Neuronal stem cell (in vitro differentiated cells): ENCODE measurements at regions not wholly inside any gene's neighbourhood (a gene's known extent, or its start where the extent isn't known, plus 50 kb on each side); places are given as distances from the start of the nearest gene placed in this dataset.

ENCODE experiments used
- DNase-seq: peaks from one replicate; pipeline ENCODE4 v3.0.0-alpha.2; 2013; ENCODE audit warnings: low spot score
- H2AFZ ChIP-seq: one replicate; pipeline ENCODE4 v1.6.1; 2013; ENCODE audit warnings: mild to moderate bottlenecking, low read length, inconsistent platforms
- H2AK5ac ChIP-seq: 2 replicates; pipeline ENCODE4 v1.6.1; 2013; ENCODE audit warnings: low read depth, mild to moderate bottlenecking, inconsistent platforms, low read length, moderate library complexity, mixed read lengths
- H2BK120ac ChIP-seq: 2 replicates; pipeline ENCODE4 v1.6.1; 2013; ENCODE audit warnings: low read depth, mild to moderate bottlenecking, inconsistent platforms, low read length, moderate library complexity, mixed read lengths
- H2BK12ac ChIP-seq: one replicate; pipeline ENCODE4 v1.6.1; 2013; ENCODE audit warnings: low read length, inconsistent platforms
- H2BK15ac ChIP-seq: 2 replicates; pipeline ENCODE4 v1.6.1; 2013; ENCODE audit warnings: mild to moderate bottlenecking, low read length, inconsistent platforms, mixed read lengths
- H2BK5ac ChIP-seq: one replicate; pipeline ENCODE4 v1.6.1; 2013; ENCODE audit warnings: inconsistent platforms, mild to moderate bottlenecking, low read length, moderate library complexity
- H3K14ac ChIP-seq: one replicate; pipeline ENCODE4 v1.6.1; 2013; ENCODE audit warnings: low read length, inconsistent platforms
- H3K18ac ChIP-seq: 2 replicates; pipeline ENCODE4 v1.6.1; 2013; ENCODE audit warnings: low read length, inconsistent platforms
- H3K23ac ChIP-seq: 2 replicates; pipeline ENCODE4 v1.6.1; 2013; ENCODE audit warnings: low read depth, mild to moderate bottlenecking, mixed read lengths, low read length, inconsistent platforms; ENCODE audit not compliant: poor library complexity
- H3K27ac ChIP-seq: replicated peaks from 3 replicates; pipeline ENCODE4 v1.5.1; 2013; ENCODE audit warnings: low read length, inconsistent platforms
- H3K27me3 ChIP-seq, 3 experiments: 2 replicates each; pipeline ENCODE4 v1.6.1; 2013; ENCODE audit warnings: low read length in 3 of 3, mild to moderate bottlenecking in 2 of 3, inconsistent platforms in 1 of 3, low read depth in 1 of 3, mixed read lengths in 1 of 3, moderate library complexity in 1 of 3; ENCODE audit not compliant: control insufficient read depth in 3 of 3, insufficient read depth in 3 of 3
- H3K36me3 ChIP-seq, 2 donors: replicated peaks in 1 of 2; 2 replicates each; pipeline ENCODE4 v1.6.1; 2013; ENCODE audit warnings: low read length in 2 of 2; ENCODE audit not compliant: control insufficient read depth in 2 of 2, insufficient read depth in 2 of 2
- H3K4ac ChIP-seq: 2 replicates; pipeline ENCODE4 v1.6.1; 2013; ENCODE audit warnings: inconsistent platforms, mild to moderate bottlenecking, low read length, moderate library complexity
- H3K4me1 ChIP-seq, 2 donors: 1 replicate in 1 of 2; 2 replicates in 1 of 2; pipeline ENCODE4 v1.6.1; 2013; ENCODE audit warnings: low read length in 2 of 2, low read depth in 1 of 2; ENCODE audit not compliant: control insufficient read depth in 2 of 2, insufficient read depth in 1 of 2
- H3K4me2 ChIP-seq: one replicate; pipeline ENCODE4 v1.6.1; 2013; ENCODE audit warnings: mild to moderate bottlenecking, low read length, inconsistent platforms; ENCODE audit not compliant: insufficient read depth, poor library complexity, severe bottlenecking
- H3K4me3 ChIP-seq, 2 donors: 2 replicates each; pipeline ENCODE4 v1.5.1; 2013; ENCODE audit warnings: low read length in 2 of 2, mild to moderate bottlenecking in 2 of 2, inconsistent platforms in 1 of 2, moderate library complexity in 1 of 2
- H3K79me1 ChIP-seq: one replicate; pipeline ENCODE4 v1.6.1; 2013; ENCODE audit warnings: low read depth, mild to moderate bottlenecking, inconsistent platforms, low read length, moderate library complexity
- H3K9ac ChIP-seq: one replicate; pipeline ENCODE4 v1.6.1; 2013; ENCODE audit warnings: mild to moderate bottlenecking, low read depth, low read length, inconsistent platforms; ENCODE audit not compliant: poor library complexity
- H3K9me3 ChIP-seq, 2 donors: replicated peaks in 1 of 2; 2 replicates each; pipeline versions ENCODE3 to v1.6.1; 2013; ENCODE audit warnings: low read length in 2 of 2, mild to moderate bottlenecking in 2 of 2, inconsistent platforms in 1 of 2, low read depth in 1 of 2, mixed read lengths in 1 of 2, moderate library complexity in 1 of 2; ENCODE audit not compliant: control insufficient read depth in 2 of 2, insufficient read depth in 1 of 2
- H4K8ac ChIP-seq: one replicate; pipeline ENCODE4 v1.6.1; 2013; ENCODE audit warnings: low read depth, mild to moderate bottlenecking, inconsistent platforms, low read length, moderate library complexity
- H4K91ac ChIP-seq: one replicate; pipeline ENCODE4 v1.6.1; 2013; ENCODE audit warnings: low read length, low read depth, mild to moderate bottlenecking, inconsistent platforms; ENCODE audit not compliant: poor library complexity
- WGBS, 2 donors: extraction: QIAGEN DNeasy Blood & Tissue Kit; methylation state at CpG; one replicate each; pipeline ENCODE4 v1.1.7; 2013; ENCODE audit warnings: missing lambda C conversion rate in 2 of 2, mixed read lengths in 1 of 2; ENCODE audit not compliant: insufficient read length in 2 of 2, insufficient replicate concordance in 1 of 2; ENCODE audit errors: extremely low coverage in 2 of 2; 5-methylcytosine and 5-hydroxymethylcytosine counted together

DNA sequence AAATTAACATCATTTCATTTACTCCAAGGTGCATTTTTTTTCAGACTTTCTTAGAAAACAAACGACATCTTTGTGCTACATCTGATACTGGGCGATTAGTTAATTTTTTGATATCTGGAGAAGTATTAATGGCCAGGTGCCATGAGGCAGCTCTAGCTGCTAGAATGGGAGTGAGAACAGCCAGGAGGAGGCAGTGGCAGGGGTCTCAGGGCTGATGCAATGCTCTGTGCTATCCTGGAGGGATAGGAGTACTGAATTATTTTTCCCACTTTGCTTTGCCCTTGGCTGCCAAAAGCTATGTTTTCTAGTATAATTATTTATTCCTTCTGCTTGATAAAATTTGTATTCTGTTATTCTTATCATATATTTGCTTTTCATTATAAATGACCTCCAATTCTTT, 133.6 kb upstream of the NOX3 start:
- H3K9me3 ChIP-seq = no peaks in the 10 kb centered on the region
- H3K27ac ChIP-seq = no peak overlapping the region
- H3K4me1 ChIP-seq = no peaks in the 10 kb centered on the region
- H3K4ac ChIP-seq = no peak overlapping the region
- no peak overlapping the region for H3K4me3 ChIP-seq
- no CpG with 5 or more reads among the region's 2 CpGs for WGBS, 2 donors
- no peak overlapping the region for H3K14ac ChIP-seq
- no peak overlapping the region for H3K18ac ChIP-seq
- H2BK5ac ChIP-seq = no peak overlapping the region
- no peak overlapping the region for H3K9ac ChIP-seq
- no peaks in the 10 kb centered on the region for H3K79me1 ChIP-seq
- peaks cover 0 to 5% (median 0%) of the 10 kb centered on the region in 3 experiments for H3K27me3 ChIP-seq
- no peak overlapping the region for H2BK15ac ChIP-seq
- DNase-seq = no peak
- no peak overlapping the region for H4K8ac ChIP-seq
- no peak overlapping the region for H2AK5ac ChIP-seq
- H3K23ac ChIP-seq = no peak overlapping the region
- no peaks in the 10 kb centered on the region for H3K36me3 ChIP-seq
- H2BK12ac ChIP-seq = no peak overlapping the region
- H2BK120ac ChIP-seq = no peak overlapping the region
- H2AFZ ChIP-seq = no peak overlapping the region
- no peak overlapping the region for H4K91ac ChIP-seq
- H3K4me2 ChIP-seq = no peak overlapping the region

DNA sequence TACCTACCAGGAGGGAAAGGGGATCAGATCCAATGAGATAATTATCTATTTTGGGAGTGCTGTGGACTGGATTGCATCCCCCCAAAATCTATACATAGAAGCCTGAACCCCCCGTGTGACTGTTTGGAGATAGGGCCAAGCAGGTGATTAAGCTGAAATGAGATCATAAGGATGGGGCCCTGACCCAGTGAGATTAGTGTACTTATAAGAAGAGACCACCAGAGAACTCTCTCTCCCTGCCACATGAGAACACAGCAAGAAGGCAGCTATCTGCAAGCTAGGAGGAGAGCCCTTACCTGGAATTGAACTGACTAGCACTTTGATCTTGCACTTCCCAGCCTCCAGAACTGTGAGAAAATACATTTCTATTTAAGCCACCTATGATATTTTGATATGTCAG, 132.2 kb upstream of the NOX3 start:
- H2AK5ac ChIP-seq = no peak overlapping the region
- H3K18ac ChIP-seq = no peak overlapping the region
- H3K79me1 ChIP-seq = no peaks in the 10 kb centered on the region
- H3K4ac ChIP-seq = no peak overlapping the region
- no peak overlapping the region for H3K27ac ChIP-seq
- no CpG with 5 or more reads among the region's 1 CpG for WGBS, 2 donors
- no peak overlapping the region for H4K91ac ChIP-seq
- H3K14ac ChIP-seq = no peak overlapping the region
- H2AFZ ChIP-seq = no peak overlapping the region
- H2BK15ac ChIP-seq = no peak overlapping the region
- H4K8ac ChIP-seq = no peak overlapping the region
- H3K27me3 ChIP-seq = peaks cover 0 to 5% (median 0%) of the 10 kb centered on the region in 3 experiments
- H3K23ac ChIP-seq = no peak overlapping the region
- no peak overlapping the region for H2BK5ac ChIP-seq
- no peak overlapping the region for H3K9ac ChIP-seq
- no peak overlapping the region for H2BK120ac ChIP-seq
- DNase-seq = no peak
- no peaks in the 10 kb centered on the region for H3K4me1 ChIP-seq
- H3K4me3 ChIP-seq = no peak overlapping the region
- H3K4me2 ChIP-seq = no peak overlapping the region
- no peaks in the 10 kb centered on the region for H3K36me3 ChIP-seq
- H3K9me3 ChIP-seq = no peaks in the 10 kb centered on the region
- H2BK12ac ChIP-seq = no peak overlapping the region

DNA sequence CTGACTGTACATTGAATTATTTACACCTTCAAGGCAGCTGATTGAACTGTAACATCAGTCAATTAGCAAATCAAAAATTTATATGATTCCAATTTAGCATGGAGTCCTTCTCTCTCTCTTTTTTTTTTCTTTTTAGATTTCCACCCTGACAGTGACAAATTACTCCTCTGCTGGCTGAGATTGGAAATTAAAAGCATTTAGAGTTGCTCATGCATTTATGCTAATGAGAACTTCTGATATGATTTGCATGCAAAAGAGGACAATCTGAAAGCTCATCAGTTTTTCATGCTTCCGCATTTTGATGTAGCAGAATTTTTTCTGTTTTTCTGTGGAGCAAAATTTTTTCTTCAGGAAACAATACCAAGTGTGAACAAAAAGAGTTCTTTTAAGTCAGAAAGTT, 130.5 kb upstream of the NOX3 start:
- H3K4me3 ChIP-seq = no peak overlapping the region
- no peaks in the 10 kb centered on the region for H3K9me3 ChIP-seq
- H3K9ac ChIP-seq = no peak overlapping the region
- no peak overlapping the region for H4K8ac ChIP-seq
- DNase-seq = no peak
- H3K36me3 ChIP-seq = no peaks in the 10 kb centered on the region
- no peaks in the 10 kb centered on the region for H3K4me1 ChIP-seq
- no peak overlapping the region for H3K18ac ChIP-seq
- H2BK5ac ChIP-seq = no peak overlapping the region
- H3K27ac ChIP-seq = no peak overlapping the region
- no peak overlapping the region for H3K4me2 ChIP-seq
- H2BK15ac ChIP-seq = no peak overlapping the region
- no peak overlapping the region for H3K4ac ChIP-seq
- H3K14ac ChIP-seq = no peak overlapping the region
- WGBS, 2 donors = no CpG with 5 or more reads among the region's 1 CpG
- no peak overlapping the region for H3K23ac ChIP-seq
- no peak overlapping the region for H2BK12ac ChIP-seq
- H2AK5ac ChIP-seq = no peak overlapping the region
- H2BK120ac ChIP-seq = no peak overlapping the region
- peaks cover 0 to 5% (median 0%) of the 10 kb centered on the region in 3 experiments for H3K27me3 ChIP-seq
- no peak overlapping the region for H4K91ac ChIP-seq
- H2AFZ ChIP-seq = no peak overlapping the region
- no peaks in the 10 kb centered on the region for H3K79me1 ChIP-seq

DNA sequence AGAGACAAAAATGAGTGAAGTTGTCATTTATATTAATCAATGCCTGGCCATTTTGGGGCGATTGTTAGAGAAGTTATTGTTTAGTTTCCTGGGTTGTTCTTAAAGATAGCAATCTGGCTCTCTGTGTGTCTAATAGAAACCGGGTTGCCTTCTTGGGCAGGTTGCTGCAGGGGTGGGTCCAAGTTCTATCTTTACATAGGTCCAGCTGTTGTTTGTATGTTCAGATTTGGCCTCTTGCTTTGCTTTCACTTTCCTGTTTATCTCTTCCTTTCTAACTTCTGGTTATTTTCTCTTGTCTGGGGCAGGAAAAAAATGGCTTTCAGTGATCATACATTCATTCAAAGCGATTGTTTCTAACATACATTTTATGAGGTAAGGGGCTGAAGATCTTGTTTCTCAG, 128.4 kb upstream of the NOX3 start:
- no peak for DNase-seq
- no peaks in the 10 kb centered on the region for H3K79me1 ChIP-seq
- no peak overlapping the region for H3K23ac ChIP-seq
- no peak overlapping the region for H3K4me2 ChIP-seq
- H3K9me3 ChIP-seq = peaks cover 0 to 2% of the 10 kb centered on the region in 2 donors
- no peak overlapping the region for H3K4ac ChIP-seq
- H2BK12ac ChIP-seq = no peak overlapping the region
- no peak overlapping the region for H4K8ac ChIP-seq
- H3K4me1 ChIP-seq = no peaks in the 10 kb centered on the region
- no peak overlapping the region for H2AK5ac ChIP-seq
- no peak overlapping the region for H2BK5ac ChIP-seq
- no peak overlapping the region for H2AFZ ChIP-seq
- H3K27me3 ChIP-seq = no peaks in the 10 kb centered on the region
- H3K14ac ChIP-seq = no peak overlapping the region
- H3K9ac ChIP-seq = no peak overlapping the region
- no peak overlapping the region for H4K91ac ChIP-seq
- no peaks in the 10 kb centered on the region for H3K36me3 ChIP-seq
- H2BK15ac ChIP-seq = no peak overlapping the region
- no peak overlapping the region for H3K4me3 ChIP-seq
- no peak overlapping the region for H3K18ac ChIP-seq
- H3K27ac ChIP-seq = no peak overlapping the region
- no peak overlapping the region for H2BK120ac ChIP-seq
- WGBS, 2 donors = no CpG with 5 or more reads among the region's 3 CpGs
